Superior temporal gyrus (tissue), 1 donor: ENCODE measurements at regions not wholly inside any gene's neighbourhood (a gene's known extent, or its start where the extent isn't known, plus 50 kb on each side); places are given as distances from the start of the nearest gene placed in this dataset.
"Not testable (repeated sequence)": the region's sequence is repeated elsewhere in the genome, so short reads cannot be mapped to it uniquely, and the experiment has no call there.

Experiments used
- DNase-seq: peaks from one replicate; pipeline ENCODE4 v3.0.0-alpha.2; 2016; ENCODE audit errors: extremely low spot score

GRCh38 chr15:53033709-53034108 is 243.6 kb upstream of the ONECUT1 start:
- DNase-seq, result no peak

GRCh38 chr15:53031469-53031868 is 241.3 kb upstream of the ONECUT1 start:
- DNase-seq, result no peak

- DNase-seq, result no peak
These were observed 232.7 kb upstream of the ONECUT1 start for GRCh38 chr15:53022788-53023187.

- DNase-seq, result no peak
These were observed 223.2 kb upstream of the ONECUT1 start for GRCh38 chr15:53013329-53013728.

- DNase-seq, result not testable (repeated sequence)
These were observed 221.6 kb upstream of the ONECUT1 start for GRCh38 chr15:53011779-53012178.

- DNase-seq, result no peak
These were observed 219.0 kb upstream of the ONECUT1 start for GRCh38 chr15:53009093-53009492.

- no peak for DNase-seq
These were observed 210.3 kb upstream of the ONECUT1 start for GRCh38 chr15:53000409-53000808.

- no peak for DNase-seq
These were observed 207.0 kb upstream of the ONECUT1 start for GRCh38 chr15:52997123-52997522.

GRCh38 chr15:52994290-52994689 is 204.2 kb upstream of the ONECUT1 start:
- no peak for DNase-seq

GRCh38 chr15:52984507-52984906 is 194.4 kb upstream of the ONECUT1 start:
- DNase-seq, result no peak

- no peak for DNase-seq
These were observed 190.3 kb upstream of the ONECUT1 start for GRCh38 chr15:52980446-52980845.

- DNase-seq, result no peak
These were observed 186.5 kb upstream of the ONECUT1 start for GRCh38 chr15:52976516-52977075.

GRCh38 chr15:52975941-52976449 is 185.9 kb upstream of the ONECUT1 start:
- DNase-seq, result no peak

- no peak for DNase-seq
These were observed 173.7 kb upstream of the ONECUT1 start for GRCh38 chr15:52963865-52964264.

GRCh38 chr15:52960283-52960682 is 170.1 kb upstream of the ONECUT1 start:
- no peak for DNase-seq

- DNase-seq, result no peak
These were observed 153.6 kb upstream of the ONECUT1 start for GRCh38 chr15:52943746-52944145.

- DNase-seq, result no peak
These were observed 146.4 kb upstream of the ONECUT1 start for GRCh38 chr15:52936489-52936888.

- no peak for DNase-seq
These were observed 135.0 kb upstream of the ONECUT1 start for GRCh38 chr15:52925130-52925529.

GRCh38 chr15:52924630-52925029 is 134.5 kb upstream of the ONECUT1 start:
- DNase-seq, result no peak

- DNase-seq, result no peak
These were observed 133.5 kb upstream of the ONECUT1 start for GRCh38 chr15:52923626-52924025.

- DNase-seq, result no peak
These were observed 132.7 kb upstream of the ONECUT1 start for GRCh38 chr15:52922871-52923270.

GRCh38 chr15:52912172-52912571 is 122.0 kb upstream of the ONECUT1 start:
- DNase-seq, result no peak

- no peak for DNase-seq
These were observed 103.2 kb upstream of the ONECUT1 start for GRCh38 chr15:52893338-52893737.

GRCh38 chr15:52879904-52880303 is 89.8 kb upstream of the ONECUT1 start:
- no peak for DNase-seq
